MCF 10A (cell line): ENCODE measurements at regions not wholly inside any gene's neighbourhood (a gene's known extent, or its start where the extent isn't known, plus 50 kb on each side); places are given as distances from the start of the nearest gene placed in this dataset.

Source experiments
- BruUV-seq: library from RNA; stranded (reverse); fragments of 400-500 nt; replicated peaks from 2 replicates; lab custom pipeline; 2021; lab: Mats Ljungman, UMichigan
- CTCF ChIA-PET: fragments of 300-600 bp; sonication (Branson Sonifier 250); formaldehyde crosslinking; extraction: SDS; loops from one replicate; lab custom pipeline; 2021; ENCODE audit warnings: antibody characterized with exemption, inconsistent platforms; lab: Yijun Ruan, JAX
- POLR2A ChIA-PET: fragments of 300-600, 350-650 bp; sonication (Branson Sonifier 250); formaldehyde crosslinking; extraction: SDS; loops from one replicate; lab custom pipeline; 2020; ENCODE audit warnings: antibody characterized with exemption, inconsistent platforms; lab: Yijun Ruan, JAX
- DNase-seq: peaks from one replicate; pipeline ENCODE4 v3.0.0-alpha.2; 2018; ENCODE audit not compliant: unreplicated experiment
- H3K27ac Mint-ChIP-seq: one replicate; pipeline ENCODE4 v1.8.0; 2022; ENCODE audit warnings: mild to moderate bottlenecking, low read depth, mixed read lengths; ENCODE audit not compliant: unreplicated experiment
- H3K27me3 Mint-ChIP-seq: one replicate; pipeline ENCODE4 v1.8.0; 2022; ENCODE audit warnings: mixed read lengths; ENCODE audit not compliant: insufficient read depth, unreplicated experiment
- H3K36me3 Mint-ChIP-seq: one replicate; pipeline ENCODE4 v1.8.0; 2022; ENCODE audit warnings: mild to moderate bottlenecking, moderate library complexity, mixed read lengths; ENCODE audit not compliant: insufficient read depth, unreplicated experiment
- H3K4me1 Mint-ChIP-seq: one replicate; pipeline ENCODE4 v1.8.0; 2022; ENCODE audit warnings: mixed read lengths; ENCODE audit not compliant: insufficient read depth, unreplicated experiment
- H3K4me3 Mint-ChIP-seq: one replicate; pipeline ENCODE4 v1.8.0; 2022; ENCODE audit warnings: mild to moderate bottlenecking, moderate library complexity, mixed read lengths; ENCODE audit not compliant: unreplicated experiment
- H3K9me3 Mint-ChIP-seq: one replicate; pipeline ENCODE4 v1.8.0; 2022; ENCODE audit warnings: mixed read lengths; ENCODE audit not compliant: unreplicated experiment
- CTCF ChIP-seq: fragments of 200-600 bp; IDR thresholded peaks from one replicate; pipeline ENCODE4 v1.8.0; 2022; ENCODE audit warnings: antibody characterized with exemption, mild to moderate bottlenecking; ENCODE audit not compliant: unreplicated experiment
- intact Hi-C: fragments of 100-400 bp; cut with micrococcal nuclease; formaldehyde crosslinking; loops from 2 replicates; pipeline ENCODE4 v1.14.1; 2022

GRCh38 chr10:20623546-20623945 lies 273.6 kb downstream of the NEBL start:
- Mint-ChIP-seq H3K9me3 (no peaks in the 10 kb centered on the region), H3K36me3 (no peaks in the 10 kb centered on the region), H3K27ac (peak overlapping the region; percentile 67), H3K4me1 (peaks cover 11% of the 10 kb centered on the region), H3K4me3 (no peak overlapping the region), H3K27me3 (no peaks in the 10 kb centered on the region)
- intact Hi-C loops: no loop called here
- BruUV-seq: no TSS peak
- no peak for TF ChIP-seq CTCF
- POLR2A ChIA-PET: no interaction called here
- no peak for DNase-seq
- CTCF ChIA-PET: interaction anchor here (0.5 to 0.6 kb wide), 2 partner anchors 109 to 543 kb away, joined by 3 to 4 read pairs; no protein-coding TSS in a partner anchor

DNA sequence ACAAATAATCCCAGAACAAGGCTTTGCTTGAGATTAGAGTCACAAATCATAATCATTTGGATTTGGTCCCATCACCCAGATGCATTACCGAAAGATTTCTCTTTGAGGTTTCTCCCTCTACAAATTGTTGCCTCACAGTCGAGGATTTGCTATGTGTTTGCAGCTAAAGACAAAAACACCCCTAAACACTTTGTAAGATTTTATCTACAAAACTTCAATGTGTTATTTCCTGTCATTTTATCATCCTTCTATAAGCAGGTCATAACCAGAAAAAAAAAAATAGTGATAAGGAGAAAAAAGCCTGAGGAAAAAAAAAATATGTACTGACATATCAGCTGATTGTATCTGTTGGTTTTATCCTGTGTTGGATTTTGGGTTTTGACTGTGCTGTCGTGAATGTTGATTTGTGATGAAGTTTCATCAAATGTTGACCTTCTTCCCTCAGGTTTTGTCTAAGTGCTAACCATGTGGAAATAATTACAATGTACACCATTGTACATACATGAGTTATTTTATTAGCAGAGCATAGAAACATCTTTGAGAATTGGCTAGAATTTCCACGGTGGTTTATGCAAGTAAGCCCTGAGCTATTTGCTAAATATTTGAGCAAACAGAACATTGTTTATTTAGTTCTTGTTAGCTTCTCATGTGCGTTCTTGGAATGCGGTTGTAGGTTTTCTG lies 274.4 kb downstream of the NEBL start:
- Mint-ChIP-seq H3K27me3 (no peaks in the 10 kb centered on the region), H3K4me1 (peaks cover 11% of the 10 kb centered on the region), H3K9me3 (no peaks in the 10 kb centered on the region), H3K4me3 (no peak overlapping the region), H3K27ac (peak overlapping the region; percentile 67), H3K36me3 (no peaks in the 10 kb centered on the region)
- CTCF ChIA-PET: interaction anchor here (0.5 to 0.6 kb wide), 5 partner anchors 11 to 1907 kb away, joined by 3 to 4 read pairs (median 4); no protein-coding TSS in a partner anchor
- POLR2A ChIA-PET: interaction anchor here (0.6 kb wide), 1 partner anchor 805 kb away, joined by 3 read pairs; no protein-coding TSS in a partner anchor
- no TSS peak for BruUV-seq
- peak; percentile 16 for DNase-seq
- no peak for TF ChIP-seq CTCF
- intact Hi-C loops: no loop called here

DNA sequence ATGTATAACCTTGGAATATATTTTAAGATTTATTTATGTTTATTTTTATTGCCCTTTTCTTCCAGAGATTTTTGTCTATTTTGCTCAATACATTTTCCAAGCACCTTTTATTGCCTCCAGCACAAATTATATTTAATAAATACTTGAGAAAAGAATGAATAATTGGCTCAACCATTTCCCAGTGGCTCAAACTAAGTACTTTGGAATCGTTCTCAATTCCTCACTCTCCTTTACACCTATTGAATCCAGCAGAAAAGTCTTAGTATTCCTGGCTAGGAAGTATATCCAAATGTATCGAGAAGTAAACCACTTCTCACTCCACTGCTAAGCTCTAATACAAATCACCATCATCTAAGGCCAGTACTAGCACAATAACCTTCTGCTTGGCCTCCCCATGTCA lies 276.1 kb downstream of the NEBL start:
- Mint-ChIP-seq H3K27ac (no peak overlapping the region), H3K36me3 (no peaks in the 10 kb centered on the region), H3K27me3 (no peaks in the 10 kb centered on the region), H3K4me3 (no peak overlapping the region), H3K9me3 (no peaks in the 10 kb centered on the region), H3K4me1 (peaks cover 11% of the 10 kb centered on the region)
- TF ChIP-seq CTCF: no peak
- no TSS peak for BruUV-seq
- ChIA-PET CTCF (no interaction called here), POLR2A (no interaction called here)
- intact Hi-C loops: no loop called here
- DNase-seq: no peak

GRCh38 chr10:20618011-20618547 lies 279.0 kb downstream of the NEBL start:
- H3K36me3 Mint-ChIP-seq: no peaks in the 10 kb centered on the region
- POLR2A ChIA-PET: no interaction called here
- CTCF ChIA-PET: no interaction called here
- H3K4me3 Mint-ChIP-seq: no peak overlapping the region
- H3K27me3 Mint-ChIP-seq: no peaks in the 10 kb centered on the region
- peaks cover 5% of the 10 kb centered on the region for H3K4me1 Mint-ChIP-seq
- no peak overlapping the region for H3K27ac Mint-ChIP-seq
- intact Hi-C loops: no loop called here
- DNase-seq: no peak
- TF ChIP-seq CTCF: no peak
- H3K9me3 Mint-ChIP-seq: no peaks in the 10 kb centered on the region
- no TSS peak for BruUV-seq
